GM12891 (cell line): ENCODE measurements at regions not wholly inside any gene's neighbourhood (a gene's known extent, or its start where the extent isn't known, plus 50 kb on each side); places are given as distances from the start of the nearest gene placed in this dataset.

Experiments used
- DNase-seq: peaks from one replicate; pipeline ENCODE4 v3.0.0; 2011; ENCODE audit warnings: low spot score; ENCODE audit not compliant: insufficient read length
- FAIRE-seq: peaks from 2 replicates; lab custom pipeline; 2011; peaks lifted over from hg19 to GRCh38; lab: Jason Lieb, UNC
- PAX5 ChIP-seq: IDR thresholded peaks from 2 replicates; pipeline ENCODE4 v1.6.1; 2011; ENCODE audit warnings: low read length, moderate library complexity, mild to moderate bottlenecking; ENCODE audit not compliant: insufficient read depth, severe bottlenecking
- POLR2A ChIP-seq: IDR thresholded peaks from 2 replicates; pipeline ENCODE4 v1.6.1; 2011; ENCODE audit warnings: low read depth, low read length, control low read depth
- POLR2AphosphoS5 ChIP-seq: IDR thresholded peaks from 2 replicates; pipeline ENCODE4 v1.6.1; 2011; ENCODE audit warnings: low read depth, low read length, control low read depth
- POU2F2 ChIP-seq: IDR thresholded peaks from 2 replicates; pipeline ENCODE4 v1.6.1; 2011; ENCODE audit warnings: low read depth, mild to moderate bottlenecking, control low read depth, low read length, moderate library complexity
- SPI1 ChIP-seq: IDR thresholded peaks from 2 replicates; pipeline ENCODE4 v1.6.1; 2011; ENCODE audit warnings: low read depth, low read length, control low read depth
- TAF1 ChIP-seq: IDR thresholded peaks from 2 replicates; pipeline ENCODE4 v1.6.1; 2011; ENCODE audit warnings: low read depth, low read length, control low read depth

DNA sequence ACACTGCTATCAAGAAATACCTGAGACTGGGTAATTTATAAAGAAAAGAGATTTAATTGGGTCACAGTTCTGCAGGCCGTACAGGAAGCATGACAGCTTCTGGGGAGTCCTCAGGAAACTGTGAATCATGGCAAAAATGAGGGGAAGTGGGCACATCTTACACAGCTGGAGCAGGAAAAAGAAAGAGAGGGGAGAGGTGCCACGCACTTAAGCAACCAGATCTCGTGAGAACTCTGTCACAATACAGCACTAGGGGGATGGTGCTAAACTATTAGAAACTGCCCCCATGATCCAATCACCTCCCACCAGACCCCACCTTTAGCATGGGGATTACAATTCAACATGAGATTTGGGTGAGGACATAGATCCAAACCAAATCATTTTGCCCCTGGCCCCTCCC, 105.5 kb upstream of the CPLX2 start:
- no peak for DNase-seq

DNA sequence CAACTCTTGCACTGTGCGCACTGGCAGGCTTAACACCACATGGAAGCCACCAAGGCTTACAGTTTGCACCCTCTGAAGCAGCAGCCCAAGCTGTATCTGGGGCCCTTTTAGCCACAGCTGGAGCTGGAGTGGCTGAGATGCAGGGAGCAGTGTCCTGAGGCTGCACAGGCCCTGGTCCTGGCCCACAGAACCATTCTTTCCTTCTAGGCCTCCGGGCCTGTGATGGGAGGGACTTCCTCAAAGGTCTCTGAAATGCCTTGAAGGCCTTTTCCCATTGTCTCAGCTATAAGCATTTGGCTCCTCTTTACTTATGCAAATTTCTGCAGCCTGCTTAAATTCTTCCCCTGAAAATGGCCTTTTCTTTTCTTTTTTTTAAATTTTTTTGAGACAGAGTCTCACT, 104.4 kb upstream of the CPLX2 start:
- FAIRE-seq (no peak), DNase-seq (no peak)
- TF ChIP-seq SPI1 (no peak), PAX5 (no peak), POLR2AphosphoS5 (no peak), TAF1 (no peak), POLR2A (no peak), POU2F2 (no peak)

More for the DNA sequence above, 105.5 kb upstream of the CPLX2 start:
- FAIRE-seq, result no peak
- no peak for TF ChIP-seq TAF1
- TF ChIP-seq POLR2A, result no peak
- no peak for TF ChIP-seq PAX5
- TF ChIP-seq POLR2AphosphoS5, result no peak
- TF ChIP-seq POU2F2, result no peak
- no peak for TF ChIP-seq SPI1

DNA sequence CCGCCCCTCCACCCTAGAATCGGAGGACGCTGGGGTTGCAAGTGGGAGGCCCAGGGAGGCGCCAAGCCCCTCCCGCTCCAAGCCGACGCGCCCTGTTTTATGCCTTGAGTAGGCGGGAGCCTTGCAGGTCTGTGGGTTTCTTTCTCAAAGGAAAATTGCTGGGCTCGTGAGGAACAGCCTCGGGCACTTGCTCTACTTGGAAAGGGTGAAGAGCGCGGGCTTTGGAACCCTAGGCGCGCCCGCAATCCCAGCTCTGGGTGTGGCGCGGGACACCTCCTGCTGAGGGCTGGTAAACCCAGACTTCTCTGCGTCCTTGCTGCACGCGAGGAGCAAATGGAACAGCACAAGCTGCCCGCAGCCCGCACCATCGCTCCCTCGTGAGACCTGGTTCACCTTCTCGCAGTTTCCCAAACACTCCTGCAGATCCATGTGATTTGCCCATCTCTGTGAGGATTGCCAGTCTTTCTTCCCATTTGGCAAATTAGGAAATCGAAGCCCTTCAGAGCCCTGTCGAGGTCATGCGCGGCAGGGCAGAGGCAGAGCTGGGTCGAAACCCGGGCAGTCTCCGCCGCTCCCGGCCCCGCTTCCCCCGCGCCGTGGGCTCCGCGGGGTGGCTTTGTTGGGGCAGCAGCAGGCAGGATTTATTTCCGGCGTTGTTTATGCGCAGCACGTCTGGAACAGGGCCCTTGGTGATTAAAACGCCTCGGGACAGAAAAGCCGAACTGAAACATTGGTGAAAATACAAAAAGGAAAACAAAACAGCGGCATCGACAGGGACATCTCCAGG, 98.4 kb upstream of the CPLX2 start:
- DNase-seq (no peak), FAIRE-seq (no peak)
- no peak for TF ChIP-seq PAX5
- TF ChIP-seq POLR2A, result no peak
- no peak for TF ChIP-seq TAF1
- TF ChIP-seq POLR2AphosphoS5, result no peak
- TF ChIP-seq POU2F2, result no peak
- no peak for TF ChIP-seq SPI1

DNA sequence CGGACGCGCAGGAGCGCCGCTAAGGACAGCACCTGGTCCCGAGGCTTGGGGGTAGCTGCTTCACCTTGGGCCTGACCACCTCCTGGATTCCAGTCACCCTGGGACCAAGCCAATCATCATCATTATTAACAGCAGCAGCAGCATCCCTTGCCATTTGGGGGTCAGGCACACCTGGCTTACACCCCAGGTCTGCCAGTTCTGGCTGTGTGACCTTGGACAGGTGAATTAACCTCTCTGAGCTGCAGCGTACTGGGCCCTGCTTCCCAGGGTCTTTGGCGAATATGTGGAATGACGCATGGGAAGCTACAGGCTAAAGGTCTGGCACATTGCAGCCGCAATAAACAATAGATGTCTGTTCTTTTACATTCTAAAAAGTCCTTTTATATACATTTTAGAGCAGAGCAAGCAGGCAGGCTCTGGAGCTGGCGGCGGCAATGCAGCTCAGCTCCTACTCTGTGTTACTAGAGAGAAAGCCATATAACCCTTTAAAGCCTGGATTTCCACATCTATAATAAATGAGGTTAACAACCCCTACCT, 97.8 kb upstream of the CPLX2 start:
- FAIRE-seq (no peak), DNase-seq (no peak)
- TF ChIP-seq PAX5 (no peak), POLR2A (no peak), SPI1 (no peak), TAF1 (no peak), POU2F2 (no peak), POLR2AphosphoS5 (no peak)

DNA sequence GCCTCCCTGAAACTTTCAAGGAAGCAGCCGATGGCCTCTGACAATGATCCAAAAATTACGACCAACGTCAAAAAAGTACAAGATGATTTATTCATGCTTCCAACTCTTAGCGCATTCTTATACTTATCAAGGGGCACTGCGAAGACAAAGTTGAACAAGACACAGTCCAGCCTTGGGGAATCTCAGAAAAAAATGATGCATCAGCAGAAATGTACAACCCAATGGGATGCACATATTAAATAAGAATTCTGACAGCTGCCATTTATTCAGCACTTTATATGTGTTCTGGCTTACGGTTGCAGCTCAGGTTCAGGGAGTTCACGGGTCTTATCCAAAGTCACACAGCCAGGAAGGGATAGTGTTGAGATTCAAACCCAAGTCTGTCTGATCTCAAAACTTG, 96.0 kb upstream of the CPLX2 start:
- no peak for FAIRE-seq
- no peak for DNase-seq
- TF ChIP-seq POU2F2 (no peak), POLR2AphosphoS5 (no peak), PAX5 (no peak), POLR2A (no peak), SPI1 (no peak), TAF1 (no peak)

DNA sequence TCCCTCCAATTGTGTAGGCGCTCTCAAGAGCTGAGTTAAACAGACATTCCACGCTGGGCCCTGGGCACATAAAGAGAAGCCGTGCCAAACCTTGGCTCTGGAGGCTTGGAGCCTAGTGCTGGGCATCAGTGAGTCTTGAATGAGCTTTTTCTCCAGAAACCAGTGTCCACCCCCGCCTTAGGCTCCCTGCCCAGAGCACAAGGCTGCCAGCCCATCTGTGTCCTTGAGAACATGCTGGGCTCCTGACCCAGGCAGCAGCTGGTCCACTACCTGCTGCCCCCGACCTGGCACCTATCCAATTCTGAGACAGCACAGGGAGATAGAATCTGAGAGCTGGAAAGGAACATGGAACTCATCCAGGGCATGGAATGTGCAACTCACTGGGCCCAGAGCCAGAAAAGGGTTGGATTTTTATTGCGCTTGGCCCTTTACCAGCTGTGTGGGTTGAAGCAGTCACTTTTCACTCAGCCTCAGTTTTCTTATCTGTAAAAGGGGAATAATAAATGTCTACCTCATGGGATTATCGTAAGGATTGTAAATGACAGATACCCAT, 92.4 kb upstream of the CPLX2 start:
- FAIRE-seq (no peak), DNase-seq (no peak)
- TF ChIP-seq SPI1, result no peak
- no peak for TF ChIP-seq POLR2A
- no peak for TF ChIP-seq TAF1
- no peak for TF ChIP-seq POU2F2
- TF ChIP-seq POLR2AphosphoS5, result no peak
- TF ChIP-seq PAX5, result no peak

DNA sequence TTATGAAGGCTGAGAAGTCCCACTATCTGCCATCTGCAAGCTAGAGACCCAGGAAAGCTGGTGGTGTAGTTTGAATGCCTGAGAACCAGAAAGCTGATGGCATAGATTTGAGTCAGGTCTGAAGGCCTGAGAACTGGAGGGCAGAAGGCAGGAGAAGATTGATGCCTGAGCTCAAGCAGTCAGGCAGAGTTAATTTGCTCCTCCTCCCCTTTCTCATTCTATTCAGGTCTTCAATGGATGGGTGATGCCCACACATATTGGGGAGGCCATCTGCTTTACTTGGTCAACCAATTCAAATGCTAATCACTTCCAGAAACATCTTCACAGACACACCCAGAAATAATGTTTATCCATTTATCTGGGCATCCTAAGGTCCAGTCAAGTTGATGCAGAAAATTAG, 87.6 kb upstream of the CPLX2 start:
- TF ChIP-seq TAF1 (no peak), POLR2A (no peak), SPI1 (no peak), POLR2AphosphoS5 (no peak), POU2F2 (no peak), PAX5 (no peak)
- DNase-seq (no peak), FAIRE-seq (no peak)

DNA sequence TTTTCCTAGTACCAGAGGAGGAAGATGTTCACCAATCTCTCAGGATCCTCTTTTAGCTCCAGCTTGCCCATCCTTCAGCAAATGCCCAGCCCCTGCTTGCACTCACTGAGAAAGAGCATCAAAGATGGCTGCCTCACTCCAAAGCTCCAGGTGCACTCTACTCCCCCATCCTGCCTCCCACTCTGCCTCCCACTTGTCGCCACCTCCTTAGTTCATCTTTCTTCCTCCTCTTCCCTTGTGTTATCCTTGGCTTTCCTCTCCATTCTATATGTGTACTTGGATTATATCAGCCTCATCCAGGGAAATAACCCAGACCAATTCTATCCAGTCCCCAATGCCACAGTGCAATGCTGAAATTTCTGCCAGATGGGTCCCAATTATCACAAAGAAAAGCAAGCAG, 87.1 kb upstream of the CPLX2 start:
- TF ChIP-seq POLR2AphosphoS5 (no peak), POLR2A (no peak), SPI1 (no peak), TAF1 (no peak), PAX5 (no peak), POU2F2 (no peak)
- no peak for FAIRE-seq
- DNase-seq, result no peak

DNA sequence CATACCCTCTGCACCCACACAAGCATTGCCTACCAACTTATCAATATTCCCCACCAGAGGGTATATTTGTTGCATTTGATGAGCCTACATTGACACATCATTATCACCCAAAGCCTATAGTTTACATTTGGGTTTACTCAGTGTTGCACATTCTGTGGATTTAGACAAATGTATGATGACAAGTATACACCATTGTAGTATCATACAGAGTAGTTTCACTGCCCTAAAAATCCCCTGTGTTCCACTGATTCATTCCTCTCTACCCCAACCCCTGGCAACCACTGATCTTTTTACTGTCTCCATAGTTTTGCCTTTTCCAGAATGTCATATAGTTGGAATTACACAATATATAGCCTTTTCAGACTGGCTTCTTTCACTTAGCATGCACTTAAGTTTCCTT, 85.7 kb upstream of the CPLX2 start:
- FAIRE-seq (no peak), DNase-seq (no peak)
- TF ChIP-seq TAF1 (no peak), SPI1 (no peak), POLR2AphosphoS5 (no peak), POLR2A (no peak), PAX5 (no peak), POU2F2 (no peak)
